Smooth muscle cell (in vitro differentiated cells): ENCODE measurements at regions not wholly inside any gene's neighbourhood (a gene's known extent, or its start where the extent isn't known, plus 50 kb on each side); places are given as distances from the start of the nearest gene placed in this dataset.

ENCODE experiments used
- DNase-seq: peaks from one replicate; lab custom pipeline; 2025; ENCODE audit not compliant: unreplicated experiment; lab: John Stamatoyannopoulos, UW
- H2AFZ ChIP-seq: fragments of 200-600 bp; sonication (generic); 2 replicates; pipeline ENCODE4 v1.6.0; 2016; ENCODE audit warnings: antibody characterized with exemption, low read depth, mild to moderate bottlenecking
- H3F3A ChIP-seq: fragments of 200-600 bp; sonication (generic); 2 replicates; pipeline ENCODE4 v1.6.0; 2017; ENCODE audit warnings: antibody characterized with exemption, low read depth
- H3K27ac ChIP-seq: fragments of 200-600 bp; sonication (generic); 2 replicates; pipeline ENCODE4 v1.5.1; 2016; ENCODE audit warnings: low read depth, mild to moderate bottlenecking
- H3K27me3 ChIP-seq: fragments of 200-600 bp; sonication (generic); 2 replicates; pipeline ENCODE4 v1.6.1; 2016; ENCODE audit warnings: low read depth, mild to moderate bottlenecking
- H3K36me3 ChIP-seq: fragments of 200-600 bp; sonication (generic); 2 replicates; pipeline ENCODE4 v1.5.1; 2016; ENCODE audit warnings: low read depth
- H3K4me1 ChIP-seq: fragments of 200-600 bp; sonication (generic); 2 replicates; pipeline ENCODE4 v1.5.1; 2016; ENCODE audit warnings: low read depth
- H3K4me2 ChIP-seq: fragments of 200-600 bp; sonication (generic); 2 replicates; pipeline ENCODE4 v1.6.0; 2016; ENCODE audit warnings: mild to moderate bottlenecking
- H3K4me3 ChIP-seq: fragments of 200-600 bp; sonication (generic); 2 replicates; pipeline ENCODE4 v1.5.1; 2016; ENCODE audit warnings: mild to moderate bottlenecking
- H3K79me2 ChIP-seq: fragments of 200-600 bp; sonication (generic); 2 replicates; pipeline ENCODE4 v1.6.0; 2016; ENCODE audit warnings: low read depth, mild to moderate bottlenecking
- H3K9ac ChIP-seq: fragments of 200-600 bp; sonication (generic); 2 replicates; pipeline ENCODE4 v1.6.0; 2016; ENCODE audit warnings: low read depth
- H3K9me3 ChIP-seq: fragments of 200-600 bp; sonication (generic); replicated peaks from 2 replicates; pipeline ENCODE4 v1.5.1; 2016; ENCODE audit warnings: low read depth
- H4K20me1 ChIP-seq: fragments of 200-600 bp; sonication (generic); 2 replicates; pipeline ENCODE4 v1.6.0; 2016; ENCODE audit warnings: low read depth
- CTCF ChIP-seq: fragments of 200-600 bp; sonication (generic); IDR thresholded peaks from 2 replicates; pipeline ENCODE4 v1.5.1; 2017; ENCODE audit warnings: borderline replicate concordance, mild to moderate bottlenecking, antibody characterized with exemption; ENCODE audit not compliant: insufficient read depth, poor library complexity, severe bottlenecking
- WGBS: methylation state at CpG from one replicate; pipeline ENCODE4 v1.1.7; 2016; ENCODE audit warnings: low lambda C conversion rate; 5-methylcytosine and 5-hydroxymethylcytosine counted together

DNA sequence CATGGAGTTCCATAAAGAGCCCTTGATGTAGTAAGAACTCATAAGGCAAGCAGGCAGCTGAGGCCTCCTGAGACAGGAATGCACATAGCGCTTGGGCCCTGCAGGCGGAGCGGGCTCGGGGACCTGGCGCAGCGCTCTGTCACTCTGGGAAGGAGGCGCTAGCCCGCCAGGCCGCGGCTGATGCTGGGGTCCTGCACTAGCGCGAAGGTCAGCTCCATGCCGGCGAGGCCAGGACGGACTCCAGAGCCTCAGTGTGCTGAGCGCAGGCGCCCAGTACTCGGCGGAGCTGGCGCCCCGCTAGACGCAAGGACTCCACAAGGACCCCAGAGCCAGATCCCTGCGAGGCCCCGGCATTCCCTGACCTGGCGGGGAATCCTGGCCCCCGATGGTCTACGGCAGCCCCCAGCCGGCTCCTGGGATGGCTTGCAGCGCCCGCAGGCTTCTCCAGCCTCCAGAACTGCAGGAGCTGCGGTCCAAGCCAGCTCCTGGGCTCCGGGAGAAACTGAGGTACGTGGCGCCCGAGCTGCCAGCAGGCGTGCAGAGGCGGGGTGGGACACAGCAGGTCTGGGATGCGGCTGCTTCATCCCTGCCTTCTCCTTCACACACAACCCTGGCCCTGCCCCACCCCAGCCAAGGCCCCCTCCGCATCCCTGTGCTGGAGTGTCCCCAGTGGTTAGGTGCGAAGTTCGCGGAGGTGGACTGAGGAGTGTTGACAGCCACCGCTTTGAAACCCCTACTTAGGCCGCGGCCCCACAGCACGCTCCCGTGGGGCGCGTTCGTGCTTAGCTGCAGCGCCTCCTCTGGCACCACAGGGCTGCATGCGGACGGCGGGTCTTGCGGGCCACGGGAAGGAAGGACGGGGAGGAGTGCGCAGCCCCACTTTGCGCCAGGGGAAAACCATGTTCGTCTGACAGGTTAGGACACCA is 761.5 kb upstream of the POM121L12 start:
- Histone ChIP-seq H3F3A (peaks cover 9% of the 10 kb centered on the region), H3K9me3 (no peaks in the 10 kb centered on the region), H3K27ac (no peak overlapping the region), H3K79me2 (no peaks in the 10 kb centered on the region), H3K36me3 (no peaks in the 10 kb centered on the region), H3K4me1 (peaks cover 3% of the 10 kb centered on the region), H3K27me3 (no peaks in the 10 kb centered on the region), H2AFZ (no peak overlapping the region), H3K4me2 (no peak overlapping the region), H3K9ac (no peak overlapping the region), H4K20me1 (no peaks in the 10 kb centered on the region), H3K4me3 (no peak overlapping the region)
- no peak for TF ChIP-seq CTCF
- WGBS: 95% methylated on average over 60 of the region's 60 CpGs
- no peak for DNase-seq

GRCh38 chr7:52271703-52272102 is 763.7 kb upstream of the POM121L12 start:
- Histone ChIP-seq H3K79me2 (no peaks in the 10 kb centered on the region), H3K9ac (no peak overlapping the region), H3K36me3 (no peaks in the 10 kb centered on the region), H3F3A (peaks cover 5% of the 10 kb centered on the region), H3K4me1 (peaks cover 3% of the 10 kb centered on the region), H3K27me3 (no peaks in the 10 kb centered on the region), H3K27ac (no peak overlapping the region), H3K9me3 (no peaks in the 10 kb centered on the region), H3K4me2 (no peak overlapping the region), H2AFZ (no peak overlapping the region), H4K20me1 (no peaks in the 10 kb centered on the region), H3K4me3 (no peak overlapping the region)
- WGBS: 97% methylated on average over 3 of the region's 3 CpGs
- DNase-seq: no peak
- TF ChIP-seq CTCF: no peak

DNA sequence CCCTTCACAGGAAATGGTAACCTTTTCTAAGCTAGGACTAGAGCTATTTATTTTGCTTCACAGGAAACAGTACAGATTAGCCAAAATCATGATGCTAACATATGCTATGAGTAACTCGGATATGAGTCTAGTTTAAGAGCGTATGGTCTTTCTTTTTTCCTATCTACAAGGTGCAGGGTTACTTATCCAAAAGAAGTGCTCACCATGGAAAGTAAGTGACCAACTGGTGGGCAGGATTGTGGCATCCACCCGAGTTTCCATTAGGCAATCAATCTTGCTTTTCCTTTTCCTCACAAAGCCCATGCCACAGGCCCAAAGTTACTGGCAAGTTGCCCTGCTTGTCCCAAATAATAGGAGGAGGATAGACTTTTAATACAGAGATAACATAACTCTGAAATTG is 765.1 kb upstream of the POM121L12 start:
- Histone ChIP-seq H3K79me2 (no peaks in the 10 kb centered on the region), H2AFZ (no peak overlapping the region), H3K27ac (peak overlapping the region; percentile 51), H3F3A (no peaks in the 10 kb centered on the region), H3K27me3 (no peaks in the 10 kb centered on the region), H3K4me1 (peaks cover 3% of the 10 kb centered on the region), H4K20me1 (no peaks in the 10 kb centered on the region), H3K4me2 (no peak overlapping the region), H3K9me3 (no peaks in the 10 kb centered on the region), H3K9ac (no peak overlapping the region), H3K4me3 (no peak overlapping the region), H3K36me3 (no peaks in the 10 kb centered on the region)
- no peak for DNase-seq
- no peak for TF ChIP-seq CTCF
- WGBS: 73% methylated on average over 3 of the region's 3 CpGs

DNA sequence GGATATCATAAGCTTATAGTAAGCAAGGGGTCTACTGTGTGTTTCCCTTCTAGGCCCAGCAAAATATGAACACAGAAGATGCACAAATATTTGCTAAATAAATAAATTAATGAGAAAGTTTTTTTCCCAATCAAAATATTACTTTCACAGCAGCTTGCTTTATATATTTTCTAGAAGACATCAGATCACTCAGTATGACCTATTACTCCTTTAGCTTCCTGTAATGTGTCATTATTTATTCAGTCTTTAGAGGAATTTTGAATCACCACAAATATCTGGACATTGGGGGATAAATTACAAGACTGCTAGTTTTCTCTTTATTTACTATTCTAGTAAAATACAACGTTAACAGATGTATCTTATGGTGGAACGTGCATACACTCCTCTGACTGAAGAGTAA is 765.8 kb upstream of the POM121L12 start:
- Histone ChIP-seq H3K4me2 (peak overlapping the region; percentile 21), H2AFZ (peak overlapping the region; percentile 12), H3K9ac (no peak overlapping the region), H3K27me3 (no peaks in the 10 kb centered on the region), H3F3A (no peaks in the 10 kb centered on the region), H4K20me1 (no peaks in the 10 kb centered on the region), H3K9me3 (no peaks in the 10 kb centered on the region), H3K27ac (peak overlapping the region; percentile 51), H3K36me3 (no peaks in the 10 kb centered on the region), H3K4me3 (no peak overlapping the region), H3K4me1 (peaks cover 3% of the 10 kb centered on the region), H3K79me2 (no peaks in the 10 kb centered on the region)
- no peak for DNase-seq
- TF ChIP-seq CTCF: no peak
- 48% methylated on average over 2 of the region's 2 CpGs for WGBS
